Peyer's patch (tissue), 4 donors: ENCODE measurements at regions not wholly inside any gene's neighbourhood (a gene's known extent, or its start where the extent isn't known, plus 50 kb on each side); places are given as distances from the start of the nearest gene placed in this dataset.

Experiments
- DNase-seq, 3 donors: peaks; one replicate each; pipeline ENCODE4 v3.0.0-alpha.2; 2017 to 2019
- H3K27ac ChIP-seq, 4 donors: fragments of 200-600 bp; sonication (generic); one replicate each; pipeline ENCODE4 v1.5.1; 2016 to 2019
- H3K27me3 ChIP-seq, 2 donors: fragments of 200-600 bp; sonication (generic); one replicate each; pipeline ENCODE4 v1.5.1; 2019
- H3K36me3 ChIP-seq, 3 donors: fragments of 200-600 bp; sonication (generic); one replicate each; pipeline ENCODE4 v1.5.1; 2016 to 2019
- H3K4me1 ChIP-seq, 4 donors: fragments of 200-600 bp; sonication (generic); one replicate each; pipeline ENCODE4 v1.5.1; 2016 to 2019
- H3K4me3 ChIP-seq, 4 donors: fragments of 200-600 bp; sonication (generic); 1 replicate in 3 of 4; 2 replicates in 1 of 4; pipeline ENCODE4 v1.5.1; 2016 to 2019; ENCODE audit warnings: mild to moderate bottlenecking in 1 of 4
- H3K9me3 ChIP-seq, 4 donors: fragments of 200-600 bp; sonication (generic); one replicate each; pipeline ENCODE4 v1.5.1; 2016 to 2019; ENCODE audit warnings: mild to moderate bottlenecking in 1 of 4
- POLR2A ChIP-seq, 2 donors: fragments of 450-650 bp; IDR thresholded peaks; one replicate each; pipeline ENCODE4 v1.5.1; 2017; ENCODE audit warnings: antibody characterized with exemption in 2 of 2, mild to moderate bottlenecking in 2 of 2, moderate library complexity in 2 of 2
- TF ChIP-seq, protein P1 (sequence below), 6 experiments: fragments of 450-650 bp in 4 of 6; fragments of 200-600 bp in 2 of 6; sonication (generic) in 1 of 6; IDR thresholded peaks; one replicate each; pipeline ENCODE4 v1.5.1; 2017 to 2019; ENCODE audit warnings: antibody characterized with exemption in 6 of 6, mild to moderate bottlenecking in 3 of 6, moderate library complexity in 1 of 6

DNA sequence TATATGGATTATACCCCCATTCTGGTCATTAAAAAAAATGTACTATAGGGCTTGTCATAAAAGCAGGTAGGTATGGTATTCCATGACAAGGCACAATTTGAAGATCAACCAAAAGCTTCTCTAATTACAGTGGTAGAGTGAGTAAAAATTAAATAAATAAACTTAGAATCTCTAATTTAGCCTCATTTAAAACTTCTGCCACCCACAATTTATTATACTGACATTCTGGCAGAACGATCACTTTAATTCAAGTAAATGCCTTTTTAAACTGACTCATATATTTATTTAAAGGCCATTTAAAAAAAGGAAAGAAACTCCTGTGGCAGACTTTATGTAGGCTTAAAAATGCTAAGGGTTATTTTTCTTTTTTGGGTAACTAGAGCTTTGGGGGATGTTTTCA lies 68.3 kb upstream of the PHACTR2 start:
- Histone ChIP-seq H3K4me1 (no peaks in the 10 kb centered on the region), H3K27me3 (no peaks in the 10 kb centered on the region), H3K27ac (no peak overlapping the region), H3K36me3 (no peaks in the 10 kb centered on the region), H3K9me3 (no peaks in the 10 kb centered on the region), H3K4me3 (no peak overlapping the region)
- TF ChIP-seq, protein P1, sequence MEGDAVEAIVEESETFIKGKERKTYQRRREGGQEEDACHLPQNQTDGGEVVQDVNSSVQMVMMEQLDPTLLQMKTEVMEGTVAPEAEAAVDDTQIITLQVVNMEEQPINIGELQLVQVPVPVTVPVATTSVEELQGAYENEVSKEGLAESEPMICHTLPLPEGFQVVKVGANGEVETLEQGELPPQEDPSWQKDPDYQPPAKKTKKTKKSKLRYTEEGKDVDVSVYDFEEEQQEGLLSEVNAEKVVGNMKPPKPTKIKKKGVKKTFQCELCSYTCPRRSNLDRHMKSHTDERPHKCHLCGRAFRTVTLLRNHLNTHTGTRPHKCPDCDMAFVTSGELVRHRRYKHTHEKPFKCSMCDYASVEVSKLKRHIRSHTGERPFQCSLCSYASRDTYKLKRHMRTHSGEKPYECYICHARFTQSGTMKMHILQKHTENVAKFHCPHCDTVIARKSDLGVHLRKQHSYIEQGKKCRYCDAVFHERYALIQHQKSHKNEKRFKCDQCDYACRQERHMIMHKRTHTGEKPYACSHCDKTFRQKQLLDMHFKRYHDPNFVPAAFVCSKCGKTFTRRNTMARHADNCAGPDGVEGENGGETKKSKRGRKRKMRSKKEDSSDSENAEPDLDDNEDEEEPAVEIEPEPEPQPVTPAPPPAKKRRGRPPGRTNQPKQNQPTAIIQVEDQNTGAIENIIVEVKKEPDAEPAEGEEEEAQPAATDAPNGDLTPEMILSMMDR (IDR thresholded peaks at IDR 0.05) = no peak
- no peak for TF ChIP-seq POLR2A (IDR thresholded peaks at IDR 0.05)
- DNase-seq = no peak

DNA sequence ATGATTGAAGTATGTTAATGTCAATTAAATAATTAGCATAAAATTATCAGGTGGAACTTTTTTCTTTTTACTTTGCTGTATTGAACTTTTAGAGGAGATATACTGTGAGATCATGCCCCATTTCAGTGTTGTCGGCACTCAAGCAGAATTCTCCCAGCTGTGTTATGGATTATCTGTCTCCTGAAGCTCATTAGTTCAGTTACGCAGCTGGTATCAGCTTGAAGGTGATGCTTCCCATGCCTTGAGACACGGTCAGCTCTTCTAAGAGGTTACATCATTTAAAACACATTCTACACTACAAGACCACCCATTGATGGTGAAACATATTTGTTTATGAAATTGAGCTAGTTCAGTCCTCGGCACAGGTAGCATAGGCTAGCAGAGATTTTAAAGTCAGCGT lies 68.9 kb upstream of the PHACTR2 start:
- no peaks in the 10 kb centered on the region for H3K9me3 ChIP-seq
- H3K36me3 ChIP-seq = no peaks in the 10 kb centered on the region
- H3K4me1 ChIP-seq = no peaks in the 10 kb centered on the region
- no peak overlapping the region for H3K27ac ChIP-seq
- no peak for TF ChIP-seq POLR2A (IDR thresholded peaks at IDR 0.05)
- TF ChIP-seq, protein P1 (IDR thresholded peaks at IDR 0.05) = no peak
- no peaks in the 10 kb centered on the region for H3K27me3 ChIP-seq
- no peak overlapping the region for H3K4me3 ChIP-seq
- no peak for DNase-seq

DNA sequence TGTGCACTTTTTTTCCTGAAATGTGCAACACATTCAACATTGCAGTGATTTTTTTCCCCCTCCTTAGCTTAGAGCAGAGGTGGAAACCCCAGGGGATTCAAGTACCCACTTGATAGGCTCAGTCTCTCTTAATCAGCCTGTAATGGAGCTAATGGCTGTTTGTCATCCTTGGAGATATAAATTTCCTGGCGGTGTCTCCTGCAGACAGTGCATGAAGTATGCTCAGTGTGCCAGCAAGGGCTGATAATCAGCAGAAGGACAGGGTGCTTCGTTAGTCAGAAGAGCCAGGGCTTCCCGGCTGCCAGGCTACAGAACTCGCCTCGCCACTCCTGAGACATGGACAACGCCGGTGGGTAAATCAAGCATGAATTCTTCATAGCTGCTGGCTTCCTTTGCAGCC lies 69.8 kb upstream of the PHACTR2 start:
- no peaks in the 10 kb centered on the region for H3K9me3 ChIP-seq
- H3K27ac ChIP-seq = no peak overlapping the region
- H3K36me3 ChIP-seq = no peaks in the 10 kb centered on the region
- DNase-seq = no peak
- no peak for TF ChIP-seq POLR2A (IDR thresholded peaks at IDR 0.05)
- TF ChIP-seq, protein P1 (IDR thresholded peaks at IDR 0.05) = no peak
- no peaks in the 10 kb centered on the region for H3K4me1 ChIP-seq
- H3K27me3 ChIP-seq = no peaks in the 10 kb centered on the region
- no peak overlapping the region for H3K4me3 ChIP-seq

DNA sequence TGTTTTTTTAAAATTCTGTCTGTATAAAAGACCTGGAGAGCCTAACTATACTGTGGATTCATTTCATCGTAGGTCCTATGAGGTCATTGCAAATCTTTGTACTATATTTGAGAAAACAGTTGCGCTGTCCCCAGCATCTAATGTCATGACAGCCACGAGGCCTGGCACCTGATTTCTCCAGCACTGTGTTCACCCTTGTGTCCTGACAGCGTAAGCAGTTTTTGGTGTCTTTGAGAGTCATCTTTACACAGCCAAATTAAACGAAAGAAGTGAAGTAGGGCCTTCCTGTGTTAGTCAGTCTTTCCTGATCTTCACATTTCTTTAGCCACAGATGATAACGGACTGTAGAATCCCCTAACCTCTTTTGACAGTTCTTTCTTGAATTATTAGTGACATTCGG lies 70.6 kb upstream of the PHACTR2 start:
- no peaks in the 10 kb centered on the region for H3K27me3 ChIP-seq

DNA sequence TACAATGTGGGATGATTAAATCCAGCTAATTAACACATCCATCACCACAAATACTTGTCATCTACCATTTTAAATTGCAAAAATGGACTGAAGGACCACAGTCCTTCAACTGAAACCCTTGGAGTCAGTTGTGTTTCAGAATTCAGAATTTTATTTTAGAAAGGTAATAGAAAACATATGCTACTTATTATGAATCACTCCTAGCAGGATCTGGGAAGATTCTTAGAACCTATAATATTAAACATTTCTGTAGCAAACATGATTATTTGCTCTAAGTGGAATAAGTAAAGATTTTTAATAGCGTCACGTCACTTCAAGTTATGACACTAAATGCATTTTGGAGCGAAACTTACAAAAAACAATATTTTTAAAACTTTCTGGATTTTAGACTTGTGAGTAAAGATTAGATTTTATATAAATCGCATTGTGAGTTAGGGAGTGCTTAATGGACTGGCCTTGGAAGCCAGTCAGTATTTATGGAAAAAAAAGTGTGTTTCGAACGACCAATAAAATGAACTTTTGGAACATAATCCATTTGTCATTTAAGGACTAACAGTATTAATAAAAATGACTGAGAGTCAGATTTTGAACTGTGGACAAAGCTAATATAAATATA lies 71.8 kb upstream of the PHACTR2 start:
- Histone ChIP-seq H3K36me3 (no peaks in the 10 kb centered on the region), H3K27me3 (no peaks in the 10 kb centered on the region), H3K27ac (no peak overlapping the region), H3K4me1 (no peaks in the 10 kb centered on the region), H3K4me3 (no peak overlapping the region), H3K9me3 (no peaks in the 10 kb centered on the region)
- TF ChIP-seq, protein P1 (IDR thresholded peaks at IDR 0.05) = no peak
- TF ChIP-seq POLR2A (IDR thresholded peaks at IDR 0.05) = no peak
- DNase-seq = no peak

More for the DNA sequence above, 70.6 kb upstream of the PHACTR2 start:
- TF ChIP-seq POLR2A (IDR thresholded peaks at IDR 0.05) = no peak
- TF ChIP-seq, protein P1 (IDR thresholded peaks at IDR 0.05) = no peak
- no peaks in the 10 kb centered on the region for H3K36me3 ChIP-seq
- H3K27ac ChIP-seq = no peak overlapping the region
- no peaks in the 10 kb centered on the region for H3K9me3 ChIP-seq
- no peak overlapping the region for H3K4me3 ChIP-seq
- no peaks in the 10 kb centered on the region for H3K4me1 ChIP-seq
- no peak for DNase-seq

DNA sequence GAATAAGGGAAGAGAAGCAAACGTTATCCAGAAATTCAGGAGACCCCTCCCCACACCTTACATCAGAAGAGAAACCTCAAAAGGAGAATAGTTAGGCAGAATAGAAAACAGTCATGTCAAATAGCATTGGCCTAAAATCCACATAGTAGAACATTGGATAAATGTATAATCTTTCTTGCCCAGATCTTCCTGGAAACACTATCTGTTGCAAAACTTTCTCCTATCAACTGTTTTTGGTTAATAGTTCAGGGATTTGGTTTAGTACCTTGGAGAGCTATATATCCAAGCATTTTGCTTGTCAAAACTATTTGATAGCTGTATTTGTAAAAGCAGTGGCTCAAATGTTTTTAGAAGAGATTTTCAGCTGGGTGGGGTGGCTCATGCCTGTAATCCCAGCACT lies 74.3 kb upstream of the PHACTR2 start:
- Histone ChIP-seq H3K36me3 (no peaks in the 10 kb centered on the region), H3K4me1 (no peaks in the 10 kb centered on the region), H3K4me3 (no peak overlapping the region), H3K27me3 (no peaks in the 10 kb centered on the region), H3K27ac (no peak overlapping the region), H3K9me3 (no peaks in the 10 kb centered on the region)
- TF ChIP-seq, protein P1 (IDR thresholded peaks at IDR 0.05) = no peak
- no peak for TF ChIP-seq POLR2A (IDR thresholded peaks at IDR 0.05)
- no peak for DNase-seq
